HG02678 (cell line): ENCODE measurements at regions not wholly inside any gene's neighbourhood (a gene's known extent, or its start where the extent isn't known, plus 50 kb on each side); places are given as distances from the start of the nearest gene placed in this dataset.
"Not testable (repeated sequence)": the region's sequence is repeated elsewhere in the genome, so short reads cannot be mapped to it uniquely, and the experiment has no call there.

Source experiments
- ATAC-seq: cut with Tn5 transposase; IDR thresholded peaks from one replicate; pipeline ENCODE4 v1.9.1; 2021; ENCODE audit warnings: mild to moderate bottlenecking, moderate library complexity; ENCODE audit not compliant: unreplicated experiment

- ATAC-seq = no peak
Observed at GRCh38 chr12:42030588-42030987, 114.1 kb downstream of the GXYLT1 start.

GRCh38 chr12:42027546-42027945 is 117.1 kb downstream of the GXYLT1 start:
- no peak for ATAC-seq

DNA sequence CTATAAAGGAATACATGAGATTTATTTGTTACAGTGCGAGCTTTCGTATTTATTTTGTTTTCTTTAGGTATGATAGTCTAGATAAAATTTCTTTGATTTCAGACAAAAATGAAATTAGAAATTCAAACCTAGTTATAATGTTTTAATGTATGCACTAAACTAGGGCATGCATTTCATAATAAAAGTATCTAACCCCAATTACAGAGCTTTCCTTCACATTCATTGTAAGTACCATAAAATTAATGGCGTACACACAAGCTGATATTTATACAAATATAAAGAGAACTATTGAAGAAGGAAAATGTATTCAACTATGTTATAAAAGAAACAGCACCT is 120.2 kb downstream of the GXYLT1 start:
- ATAC-seq = no peak

- ATAC-seq = peak; percentile 92
Observed at GRCh38 chr12:42023733-42024494, 120.8 kb downstream of the GXYLT1 start.

- not testable (repeated sequence) for ATAC-seq
Observed at GRCh38 chr12:42021937-42022336, 122.7 kb downstream of the GXYLT1 start.

DNA sequence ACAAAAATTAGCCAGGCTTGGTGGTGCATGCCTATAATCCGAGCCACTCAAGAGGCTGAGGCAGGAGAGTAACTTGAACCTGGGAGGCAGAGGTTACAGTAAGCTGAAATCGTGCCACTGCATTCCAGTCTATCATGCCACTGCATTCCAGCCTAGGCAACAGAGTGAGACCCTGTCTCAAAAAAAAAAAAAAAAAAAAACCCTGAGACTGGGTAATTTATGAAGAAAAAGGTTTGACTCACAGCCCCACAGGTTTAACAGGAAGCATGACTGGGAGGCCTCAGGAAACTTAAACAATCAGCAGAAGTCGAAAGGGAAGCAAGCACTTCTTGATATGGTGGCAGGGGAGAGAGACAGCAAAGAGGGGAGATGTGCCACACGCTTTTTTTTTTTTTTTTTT is 123.2 kb downstream of the GXYLT1 start:
- no peak for ATAC-seq

DNA sequence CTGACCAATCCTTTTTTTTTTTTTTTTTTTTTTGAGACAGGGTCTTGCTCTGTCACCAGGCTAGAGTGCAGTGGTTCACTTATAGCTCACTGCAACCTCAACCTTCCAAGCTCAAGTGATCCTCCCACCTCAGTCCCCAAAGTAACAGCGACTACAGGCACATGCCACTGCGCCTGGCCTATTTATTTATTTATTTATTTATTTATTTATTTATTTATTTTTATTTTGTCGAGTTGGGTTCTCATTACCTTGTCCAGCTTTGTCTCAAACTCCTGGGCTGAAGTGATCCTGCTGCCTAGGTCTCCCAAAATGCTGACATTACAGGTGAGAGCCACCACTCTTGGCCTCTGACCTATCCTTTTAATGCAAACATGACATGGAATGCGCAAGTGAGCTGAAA is 124.4 kb downstream of the GXYLT1 start:
- no peak for ATAC-seq

- ATAC-seq = no peak
Observed at GRCh38 chr12:42019746-42020145, 124.9 kb downstream of the GXYLT1 start.

GRCh38 chr12:42017051-42017450 is 127.6 kb downstream of the GXYLT1 start:
- ATAC-seq = no peak

GRCh38 chr12:42015051-42015461 is 129.6 kb downstream of the GXYLT1 start:
- no peak for ATAC-seq

- ATAC-seq = not testable (repeated sequence)
Observed at GRCh38 chr12:42012501-42012900, 132.2 kb downstream of the GXYLT1 start.

- no peak for ATAC-seq
Observed at GRCh38 chr12:42010715-42011114, 134.0 kb downstream of the GXYLT1 start.

DNA sequence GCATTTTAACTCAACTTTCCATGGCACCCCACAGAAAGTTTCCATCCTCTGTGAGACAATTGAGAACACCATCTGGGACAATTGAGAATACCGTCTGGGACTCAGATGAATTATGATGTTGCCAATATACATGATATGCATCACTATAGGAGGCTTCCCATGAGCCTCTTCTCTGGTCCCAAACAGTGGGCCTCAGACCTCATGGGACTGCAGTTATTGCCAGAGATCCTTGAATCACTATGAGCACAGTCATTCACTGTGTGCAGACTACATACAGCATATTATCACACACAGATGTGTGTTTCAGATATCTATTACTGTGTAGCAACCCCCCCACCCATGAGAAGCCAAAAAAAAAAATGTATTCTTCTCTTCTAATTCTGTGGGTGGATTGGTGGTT is 134.4 kb downstream of the GXYLT1 start:
- ATAC-seq = no peak

GRCh38 chr12:42008996-42009395 is 135.7 kb downstream of the GXYLT1 start:
- ATAC-seq = no peak

DNA sequence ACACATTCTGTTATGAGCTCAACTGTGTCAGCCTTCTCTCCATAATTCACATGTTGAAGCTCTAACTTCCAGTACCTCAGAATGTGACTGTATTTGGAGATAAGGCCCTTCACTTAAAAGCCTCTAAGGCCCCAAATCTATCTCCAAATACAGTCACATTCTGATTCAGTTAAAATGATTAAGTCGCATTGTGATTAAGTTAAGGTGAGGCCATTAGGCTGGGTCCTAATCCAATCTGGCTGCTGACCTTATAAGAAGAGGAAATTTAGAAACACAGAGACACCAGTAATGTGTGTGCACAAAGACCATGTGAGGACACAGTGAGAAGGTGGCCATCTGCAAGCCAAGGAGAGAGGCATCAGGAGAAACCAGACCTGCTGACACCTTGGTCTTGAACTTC is 141.6 kb downstream of the GXYLT1 start:
- no peak for ATAC-seq

- no peak for ATAC-seq
Observed at GRCh38 chr12:42002563-42002962, 142.1 kb downstream of the GXYLT1 start.

DNA sequence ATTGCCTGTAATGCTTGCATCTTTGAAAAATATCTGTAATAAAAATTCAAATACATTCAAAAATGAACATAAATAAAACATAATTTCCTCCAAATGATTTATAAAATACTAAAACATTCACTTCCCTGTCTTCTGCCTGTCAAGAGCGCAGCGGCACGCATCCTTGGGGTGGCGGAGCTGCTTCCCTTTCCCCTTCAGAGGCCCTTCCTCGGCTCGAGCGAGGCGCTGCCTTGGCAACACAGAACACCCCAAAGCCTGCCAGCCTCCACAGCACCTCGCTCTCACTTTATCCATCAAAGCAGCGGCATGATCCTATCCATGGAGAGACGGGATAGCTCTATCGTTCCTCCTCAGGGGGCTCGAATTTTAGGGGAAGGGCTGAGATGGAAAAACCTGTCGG is 146.2 kb downstream of the GXYLT1 start:
- ATAC-seq = no peak

GRCh38 chr12:41993283-41993682 is 151.4 kb downstream of the GXYLT1 start:
- ATAC-seq = no peak

GRCh38 chr12:41992692-41993215 is 151.9 kb downstream of the GXYLT1 start:
- ATAC-seq = no peak

DNA sequence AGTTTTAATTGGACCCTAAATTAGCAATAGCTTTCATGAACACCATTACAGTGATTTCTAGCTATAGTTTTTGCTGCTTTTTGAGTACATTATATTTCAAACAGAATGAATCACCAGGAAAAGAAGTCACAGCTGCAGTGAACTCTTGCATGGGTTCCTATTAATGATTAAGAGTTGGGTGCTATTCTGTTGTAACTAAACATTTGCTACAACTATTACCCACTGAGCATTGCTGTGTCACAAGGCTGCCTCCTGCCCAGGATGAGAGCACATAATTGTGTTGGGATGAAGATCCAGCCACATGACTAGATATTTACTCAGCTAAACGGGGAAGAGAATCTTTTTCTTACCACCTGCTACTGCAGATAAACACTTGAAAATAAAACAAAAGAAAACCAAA is 152.7 kb downstream of the GXYLT1 start:
- ATAC-seq = no peak

DNA sequence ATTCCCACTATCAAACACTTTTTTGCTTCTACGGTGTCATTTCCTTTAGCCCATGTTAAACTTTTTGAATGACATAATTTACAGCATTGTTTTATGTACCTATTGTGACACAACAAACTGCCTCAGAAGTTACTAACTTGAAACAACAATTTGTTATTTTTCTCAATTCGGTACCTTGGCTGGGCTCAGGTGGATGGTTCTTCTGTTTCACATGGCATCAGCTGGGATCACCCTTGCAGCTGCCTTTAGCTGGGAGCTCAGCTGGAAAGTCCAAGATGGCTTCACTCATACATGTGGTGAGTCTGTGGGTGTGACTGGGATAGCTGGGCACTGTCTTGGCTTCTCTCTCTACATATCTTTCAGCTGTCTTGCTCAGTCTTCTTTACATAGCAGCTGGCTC is 156.0 kb downstream of the GXYLT1 start:
- ATAC-seq = no peak

- ATAC-seq = not testable (repeated sequence)
Observed at GRCh38 chr12:41986513-41986912, 158.2 kb downstream of the GXYLT1 start.

GRCh38 chr12:41983856-41984255 is 160.8 kb downstream of the GXYLT1 start:
- no peak for ATAC-seq
